ENCODE measurements at regions not wholly inside any gene's neighbourhood (a gene's known extent, or its start where the extent isn't known, plus 50 kb on each side); places are given as distances from the start of the nearest gene placed in this dataset.

GRCh38 chrX:14363728-14364127 lies 165.6 kb upstream of the GLRA2 start:
- Mint-ChIP-seq H3K27me3 (no peaks in the 10 kb centered on the region), H3K9me3 (peaks cover 2% of the 10 kb centered on the region), H3K4me1 (no peaks in the 10 kb centered on the region), H3K27ac (no peak overlapping the region), H3K4me3 (no peak overlapping the region), H3K36me3 (no peaks in the 10 kb centered on the region)
- POLR2A ChIA-PET = no interaction called here
- DNase-seq (no peak), ATAC-seq (ENCODE audit: low read depth) (no peak)

- Mint-ChIP-seq H3K4me3 (no peak overlapping the region), H3K27me3 (no peaks in the 10 kb centered on the region), H3K4me1 (no peaks in the 10 kb centered on the region), H3K36me3 (no peaks in the 10 kb centered on the region), H3K9me3 (no peaks in the 10 kb centered on the region), H3K27ac (no peak overlapping the region)
- POLR2A ChIA-PET = no interaction called here
- DNase-seq (no peak), ATAC-seq (ENCODE audit: low read depth) (no peak)
These were observed 166.6 kb upstream of the GLRA2 start for GRCh38 chrX:14362721-14363120.

GRCh38 chrX:14361435-14361834 lies 167.9 kb upstream of the GLRA2 start:
- Mint-ChIP-seq H3K27ac (no peak overlapping the region), H3K36me3 (no peaks in the 10 kb centered on the region), H3K4me3 (no peak overlapping the region), H3K9me3 (no peaks in the 10 kb centered on the region), H3K4me1 (no peaks in the 10 kb centered on the region), H3K27me3 (no peaks in the 10 kb centered on the region)
- ATAC-seq (ENCODE audit: low read depth) (no peak), DNase-seq (no peak)
- POLR2A ChIA-PET = no interaction called here

DNA sequence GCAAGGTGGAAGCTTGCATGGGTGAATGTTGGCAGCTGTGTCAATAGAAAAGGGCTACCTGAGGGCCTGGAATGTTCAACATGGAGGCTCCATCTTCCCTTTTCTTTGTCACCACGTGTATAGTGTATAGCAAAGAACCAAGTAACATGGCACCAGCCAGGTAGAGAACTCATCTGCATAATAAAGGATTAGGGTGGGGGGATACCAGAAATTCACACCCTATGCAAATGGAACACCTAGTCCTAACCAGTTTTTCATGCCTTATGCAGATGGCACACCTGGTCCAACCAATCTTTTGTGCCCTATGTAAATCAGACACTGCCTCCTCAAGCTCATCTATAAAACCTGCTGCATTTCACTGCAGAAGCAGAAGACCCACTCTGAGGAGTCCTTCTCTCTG lies 169.6 kb upstream of the GLRA2 start:
- no peak for DNase-seq
- H3K4me1 Mint-ChIP-seq = no peaks in the 10 kb centered on the region
- no peaks in the 10 kb centered on the region for H3K36me3 Mint-ChIP-seq
- no peak for ATAC-seq (ENCODE audit: low read depth)
- no peaks in the 10 kb centered on the region for H3K9me3 Mint-ChIP-seq
- no peaks in the 10 kb centered on the region for H3K27me3 Mint-ChIP-seq
- H3K4me3 Mint-ChIP-seq = no peak overlapping the region
- no peak overlapping the region for H3K27ac Mint-ChIP-seq
- POLR2A ChIA-PET = no interaction called here

GRCh38 chrX:14359316-14359715 lies 170.0 kb upstream of the GLRA2 start:
- no peak for ATAC-seq (ENCODE audit: low read depth)
- Mint-ChIP-seq H3K4me1 (no peaks in the 10 kb centered on the region), H3K27me3 (no peaks in the 10 kb centered on the region), H3K4me3 (no peak overlapping the region), H3K36me3 (no peaks in the 10 kb centered on the region), H3K27ac (no peak overlapping the region), H3K9me3 (no peaks in the 10 kb centered on the region)
- POLR2A ChIA-PET = no interaction called here
- DNase-seq = no peak

DNA sequence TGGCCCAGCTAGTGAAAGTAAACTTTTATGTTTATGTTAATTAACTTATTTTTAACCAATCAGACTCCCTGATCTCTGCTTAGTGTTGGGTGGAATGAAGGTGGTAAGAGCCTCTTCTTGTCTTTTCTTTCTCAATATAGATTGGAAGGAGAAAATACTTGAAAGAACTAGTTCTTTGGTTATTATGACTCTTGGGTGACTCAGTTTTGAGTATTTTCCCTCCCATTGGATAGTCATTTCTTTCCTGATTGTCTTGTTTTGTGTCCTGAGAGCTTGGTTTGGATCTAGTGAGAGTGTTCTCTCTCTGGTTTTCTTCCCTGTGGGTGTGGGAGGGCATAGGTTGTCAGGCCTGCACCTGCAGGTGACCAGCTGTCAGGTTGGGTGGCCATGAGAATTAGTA lies 172.0 kb upstream of the GLRA2 start:
- Mint-ChIP-seq H3K4me3 (no peak overlapping the region), H3K9me3 (no peaks in the 10 kb centered on the region), H3K4me1 (no peaks in the 10 kb centered on the region), H3K27ac (no peak overlapping the region), H3K27me3 (no peaks in the 10 kb centered on the region), H3K36me3 (no peaks in the 10 kb centered on the region)
- POLR2A ChIA-PET = no interaction called here
- no peak for DNase-seq
- no peak for ATAC-seq (ENCODE audit: low read depth)

GRCh38 chrX:14356401-14356800 lies 172.9 kb upstream of the GLRA2 start:
- DNase-seq = no peak
- POLR2A ChIA-PET = no interaction called here
- Mint-ChIP-seq H3K27me3 (no peaks in the 10 kb centered on the region), H3K9me3 (no peaks in the 10 kb centered on the region), H3K36me3 (no peaks in the 10 kb centered on the region), H3K27ac (no peak overlapping the region), H3K4me3 (no peak overlapping the region), H3K4me1 (no peaks in the 10 kb centered on the region)
- no peak for ATAC-seq (ENCODE audit: low read depth)

DNA sequence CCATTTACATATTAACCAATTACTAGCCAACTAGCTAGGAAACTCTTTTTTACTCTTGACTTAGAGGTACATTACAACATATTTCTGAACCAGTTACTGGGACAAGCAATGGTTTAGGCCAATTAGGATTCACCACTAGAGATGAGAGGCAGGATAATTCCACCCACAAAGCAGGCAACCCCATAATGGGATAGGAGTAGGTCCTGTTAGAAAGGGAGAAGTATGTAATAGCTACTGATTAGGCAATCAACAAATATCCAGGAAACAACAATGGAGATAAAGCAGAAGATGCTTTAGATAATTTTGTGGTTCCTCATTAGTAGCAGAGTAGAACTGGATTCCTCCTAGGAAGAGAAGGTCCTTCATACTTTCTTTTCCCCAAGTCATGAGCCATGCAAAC lies 173.8 kb upstream of the GLRA2 start:
- Mint-ChIP-seq H3K4me3 (no peak overlapping the region), H3K27me3 (no peaks in the 10 kb centered on the region), H3K27ac (no peak overlapping the region), H3K9me3 (no peaks in the 10 kb centered on the region), H3K4me1 (no peaks in the 10 kb centered on the region), H3K36me3 (no peaks in the 10 kb centered on the region)
- POLR2A ChIA-PET = no interaction called here
- ATAC-seq (ENCODE audit: low read depth) (no peak), DNase-seq (no peak)

DNA sequence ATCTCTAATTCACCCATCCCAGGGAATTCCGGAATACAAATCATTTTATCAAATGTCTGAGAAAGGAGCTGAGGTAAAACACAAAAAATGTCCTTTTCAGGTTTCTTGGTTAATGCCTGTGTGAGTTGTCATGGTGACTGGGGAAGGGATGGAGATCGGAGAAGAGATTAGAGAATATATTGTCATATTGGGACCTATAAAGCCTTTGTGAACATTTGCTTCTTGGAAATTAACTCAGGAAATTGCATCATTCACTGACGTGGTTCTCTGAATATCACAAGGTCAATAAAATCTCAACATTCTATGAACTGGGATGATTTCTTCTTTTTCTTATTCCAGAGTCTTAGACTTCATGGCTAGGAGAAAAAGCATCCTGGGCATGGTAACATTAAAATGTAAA lies 174.8 kb upstream of the GLRA2 start:
- Mint-ChIP-seq H3K9me3 (no peaks in the 10 kb centered on the region), H3K27ac (no peak overlapping the region), H3K4me3 (no peak overlapping the region), H3K4me1 (no peaks in the 10 kb centered on the region), H3K27me3 (no peaks in the 10 kb centered on the region), H3K36me3 (no peaks in the 10 kb centered on the region)
- ATAC-seq (ENCODE audit: low read depth) (no peak), DNase-seq (no peak)
- POLR2A ChIA-PET = no interaction called here

- no peak overlapping the region for H3K27ac Mint-ChIP-seq
- no peaks in the 10 kb centered on the region for H3K27me3 Mint-ChIP-seq
- ATAC-seq (ENCODE audit: low read depth) (no peak), DNase-seq (no peak)
- H3K36me3 Mint-ChIP-seq = no peaks in the 10 kb centered on the region
- POLR2A ChIA-PET = no interaction called here
- H3K4me1 Mint-ChIP-seq = no peaks in the 10 kb centered on the region
- no peaks in the 10 kb centered on the region for H3K9me3 Mint-ChIP-seq
- no peak overlapping the region for H3K4me3 Mint-ChIP-seq
These were observed 176.8 kb upstream of the GLRA2 start for GRCh38 chrX:14352511-14352910.

GRCh38 chrX:14351611-14352303 lies 177.6 kb upstream of the GLRA2 start:
- ATAC-seq (ENCODE audit: low read depth) (no peak), DNase-seq (no peak)
- no peak overlapping the region for H3K4me3 Mint-ChIP-seq
- H3K27me3 Mint-ChIP-seq = no peaks in the 10 kb centered on the region
- no peaks in the 10 kb centered on the region for H3K36me3 Mint-ChIP-seq
- POLR2A ChIA-PET = no interaction called here
- H3K4me1 Mint-ChIP-seq = no peaks in the 10 kb centered on the region
- H3K9me3 Mint-ChIP-seq = no peaks in the 10 kb centered on the region
- H3K27ac Mint-ChIP-seq = no peak overlapping the region

DNA sequence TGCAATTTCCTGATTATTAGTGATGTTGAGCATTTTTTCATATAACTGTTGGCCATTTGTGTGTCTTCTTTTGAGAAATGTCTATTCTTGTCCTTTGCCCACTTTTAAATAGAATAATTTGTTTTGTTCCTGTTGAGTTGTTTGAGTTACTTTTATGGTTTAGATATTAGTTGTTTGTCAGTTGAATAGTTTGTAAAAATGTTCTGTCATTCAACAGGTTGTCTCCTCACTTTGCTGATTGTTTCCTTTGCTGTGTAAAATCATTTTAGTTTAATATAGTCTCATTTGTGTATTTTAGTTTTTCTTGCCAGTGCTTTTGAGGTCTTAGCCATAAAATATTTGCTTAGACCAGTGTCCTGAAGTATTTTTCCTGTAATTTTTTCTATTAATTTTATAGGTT lies 181.8 kb upstream of the GLRA2 start:
- no peak for ATAC-seq (ENCODE audit: low read depth)
- H3K27ac Mint-ChIP-seq = no peak overlapping the region
- H3K4me1 Mint-ChIP-seq = no peaks in the 10 kb centered on the region
- no peak overlapping the region for H3K4me3 Mint-ChIP-seq
- H3K9me3 Mint-ChIP-seq = peaks cover 2% of the 10 kb centered on the region
- no peak for DNase-seq
- POLR2A ChIA-PET = no interaction called here
- H3K36me3 Mint-ChIP-seq = no peaks in the 10 kb centered on the region
- H3K27me3 Mint-ChIP-seq = no peaks in the 10 kb centered on the region

- Mint-ChIP-seq H3K27me3 (no peaks in the 10 kb centered on the region), H3K36me3 (no peaks in the 10 kb centered on the region), H3K9me3 (peaks cover 2% of the 10 kb centered on the region), H3K27ac (no peak overlapping the region), H3K4me1 (no peaks in the 10 kb centered on the region), H3K4me3 (no peak overlapping the region)
- DNase-seq (no peak), ATAC-seq (ENCODE audit: low read depth) (no peak)
- POLR2A ChIA-PET = no interaction called here
These were observed 185.0 kb upstream of the GLRA2 start for GRCh38 chrX:14344172-14344940.

- Mint-ChIP-seq H3K9me3 (peaks cover 1% of the 10 kb centered on the region), H3K4me3 (no peak overlapping the region), H3K27me3 (no peaks in the 10 kb centered on the region), H3K27ac (no peak overlapping the region), H3K4me1 (no peaks in the 10 kb centered on the region), H3K36me3 (no peaks in the 10 kb centered on the region)
- ATAC-seq (ENCODE audit: low read depth) = no peak
- no peak for DNase-seq
- POLR2A ChIA-PET = no interaction called here
These were observed 219.9 kb upstream of the GLRA2 start for GRCh38 chrX:14309431-14309830.

Data from activated naive CD8-positive, alpha-beta T cell treated with anti-CD3 and anti-CD28 coated beads, Interleukin-2, amount 10 ng/mL, durations not matched to agents 7 days and 5 days (primary cell).